Right lobe of liver (tissue), 6 donors: ENCODE measurements at regions not wholly inside any gene's neighbourhood (a gene's known extent, or its start where the extent isn't known, plus 50 kb on each side); places are given as distances from the start of the nearest gene placed in this dataset.

Experiments
- ATAC-seq, 4 donors: fragments of 200-7000 bp; cut with Tn5 transposase; one replicate each; pipeline ENCODE4 v1.9.1; 2020; ENCODE audit warnings: mild to moderate bottlenecking in 4 of 4, moderate library complexity in 4 of 4
- DNase-seq, 3 donors: peaks; one replicate each; pipeline ENCODE4 v3.0.0-alpha.2; 2020
- H3K27ac ChIP-seq, 3 donors: fragments of 200-600 bp; one replicate each; pipeline ENCODE4 v1.8.0; 2022
- H3K27me3 ChIP-seq, 2 donors: fragments of 200-600 bp; one replicate each; pipeline ENCODE4 v1.8.0; 2022
- H3K36me3 ChIP-seq, 4 donors: fragments of 200-600 bp; sonication (generic) in 1 of 4; one replicate each; pipeline versions ENCODE4 v1.5.1 to v1.8.0; 2017 to 2022; ENCODE audit warnings: control low read depth in 1 of 4
- H3K4me1 ChIP-seq, 4 donors: fragments of 200-600 bp; sonication (generic) in 1 of 4; one replicate each; pipeline versions ENCODE4 v1.5.1 to v1.8.0; 2017 to 2022; ENCODE audit warnings: control low read depth in 1 of 4
- H3K4me3 ChIP-seq, 3 donors: fragments of 200-600 bp; one replicate each; pipeline ENCODE4 v1.8.0; 2022
- H3K9me3 ChIP-seq, 4 donors: fragments of 200-600 bp; sonication (generic) in 1 of 4; one replicate each; pipeline versions ENCODE4 v1.5.1 to v1.8.0; 2017 to 2022; ENCODE audit warnings: control low read depth in 1 of 4
- POLR2A ChIP-seq: fragments of 450-650 bp; IDR thresholded peaks from one replicate; pipeline ENCODE4 v1.6.1; 2017; ENCODE audit warnings: antibody characterized with exemption, mild to moderate bottlenecking
- WGBS: methylation state at CpG from one replicate; pipeline ENCODE4 v1.1.6; 2018; ENCODE audit warnings: low coverage, low lambda C conversion rate; ENCODE audit not compliant: insufficient coverage; ENCODE audit errors: missing lambda C conversion rate; 5-methylcytosine and 5-hydroxymethylcytosine counted together
- intact Hi-C, 2 donors: fragments of 100-400 bp; cut with DNase I; formaldehyde crosslinking; loops; one replicate each; pipeline versions ENCODE4 v1.11.2 to v1.14.1; 2022
- TF ChIP-seq, protein P1 (sequence below), 4 donors: fragments of 200-600 bp in 3 of 4; fragments of 450-650 bp in 1 of 4; IDR thresholded peaks; one replicate each; pipeline versions ENCODE4 v1.5.1 to v1.8.0; 2016 to 2022; ENCODE audit warnings: antibody characterized with exemption in 4 of 4, mild to moderate bottlenecking in 2 of 4
- donor health status: DM: no; HTN: yes; CAD: no.
- donor health status: DM: no; HTN: no; CAD: no.
- donor health status: DM: no; HTN: no; CAD: no.
- donor health status: DM: no; HTN: yes; CAD: no.
- donor health status: DM: no; HTN: yes; CAD: no.

DNA sequence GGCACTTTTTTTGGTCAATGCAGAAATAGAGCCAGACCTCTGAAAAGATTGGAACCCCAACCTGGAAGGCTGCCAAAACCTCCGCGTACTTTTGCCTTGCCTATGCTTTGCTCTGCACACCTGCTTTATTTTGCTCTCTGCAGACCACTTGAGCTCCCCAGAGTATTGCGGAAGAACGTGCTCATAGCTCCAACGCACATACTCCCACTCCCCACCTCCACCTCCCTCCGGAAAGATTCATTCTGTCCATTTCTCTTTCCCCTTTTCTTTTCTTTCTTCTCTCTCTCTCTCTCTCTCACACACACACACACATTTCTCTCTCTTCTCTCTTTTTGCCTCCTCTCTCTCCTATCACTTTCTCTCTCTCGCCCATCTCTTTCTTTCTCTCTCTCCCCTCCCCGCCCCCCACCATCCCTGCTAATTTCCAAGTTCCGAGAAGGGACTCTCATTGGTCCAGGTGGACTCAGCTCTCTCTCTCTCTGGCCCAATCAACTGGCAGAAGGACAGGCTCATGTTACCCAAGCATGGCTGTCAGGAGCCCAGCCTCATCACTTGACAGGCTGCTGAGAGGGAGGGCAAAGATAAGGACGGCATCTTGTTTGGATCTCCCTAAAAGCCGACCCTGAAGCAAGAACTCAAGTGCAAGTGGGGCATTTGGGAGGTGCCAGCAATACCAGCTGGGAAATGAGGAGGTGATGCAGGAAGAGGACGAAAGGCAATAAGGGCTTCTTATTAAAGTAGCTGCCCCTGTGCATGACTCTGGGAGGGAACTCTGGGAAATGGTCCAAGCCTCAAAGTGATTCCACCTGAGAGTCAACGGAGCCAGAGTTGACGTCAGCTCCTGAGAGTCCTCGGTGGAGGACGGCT, 246.1 kb downstream of the LY86 start:
- H3K27ac ChIP-seq: no peak overlapping the region
- no peak overlapping the region for H3K4me3 ChIP-seq
- TF ChIP-seq POLR2A: no peak
- TF ChIP-seq, protein P1, sequence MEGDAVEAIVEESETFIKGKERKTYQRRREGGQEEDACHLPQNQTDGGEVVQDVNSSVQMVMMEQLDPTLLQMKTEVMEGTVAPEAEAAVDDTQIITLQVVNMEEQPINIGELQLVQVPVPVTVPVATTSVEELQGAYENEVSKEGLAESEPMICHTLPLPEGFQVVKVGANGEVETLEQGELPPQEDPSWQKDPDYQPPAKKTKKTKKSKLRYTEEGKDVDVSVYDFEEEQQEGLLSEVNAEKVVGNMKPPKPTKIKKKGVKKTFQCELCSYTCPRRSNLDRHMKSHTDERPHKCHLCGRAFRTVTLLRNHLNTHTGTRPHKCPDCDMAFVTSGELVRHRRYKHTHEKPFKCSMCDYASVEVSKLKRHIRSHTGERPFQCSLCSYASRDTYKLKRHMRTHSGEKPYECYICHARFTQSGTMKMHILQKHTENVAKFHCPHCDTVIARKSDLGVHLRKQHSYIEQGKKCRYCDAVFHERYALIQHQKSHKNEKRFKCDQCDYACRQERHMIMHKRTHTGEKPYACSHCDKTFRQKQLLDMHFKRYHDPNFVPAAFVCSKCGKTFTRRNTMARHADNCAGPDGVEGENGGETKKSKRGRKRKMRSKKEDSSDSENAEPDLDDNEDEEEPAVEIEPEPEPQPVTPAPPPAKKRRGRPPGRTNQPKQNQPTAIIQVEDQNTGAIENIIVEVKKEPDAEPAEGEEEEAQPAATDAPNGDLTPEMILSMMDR (IDR thresholded peaks at IDR 0.05): no peak
- H3K36me3 ChIP-seq: no peaks in the 10 kb centered on the region
- ATAC-seq: no peak
- WGBS: 58% methylated on average over 13 of the region's 16 CpGs
- DNase-seq: no peak
- H3K9me3 ChIP-seq: no peaks in the 10 kb centered on the region
- H3K27me3 ChIP-seq: no peaks in the 10 kb centered on the region
- H3K4me1 ChIP-seq: no peaks in the 10 kb centered on the region
- intact Hi-C loops: no loop called here

DNA sequence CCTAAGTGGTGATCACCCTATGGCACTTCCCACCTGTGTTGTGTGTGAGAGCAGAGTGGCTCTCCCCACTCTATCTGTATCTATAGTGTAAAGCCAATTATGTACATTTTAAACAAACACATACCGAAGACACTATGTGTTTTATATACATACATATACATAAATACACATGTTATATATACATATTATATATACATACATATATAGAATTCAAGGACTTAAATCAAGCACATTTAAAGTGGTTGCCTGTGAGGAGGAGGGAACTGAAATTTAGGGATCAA, 246.6 kb downstream of the LY86 start:
- no peaks in the 10 kb centered on the region for H3K4me1 ChIP-seq
- H3K36me3 ChIP-seq: no peaks in the 10 kb centered on the region
- no peak for ATAC-seq
- intact Hi-C loops: no loop called here
- no peak overlapping the region for H3K4me3 ChIP-seq
- H3K27me3 ChIP-seq: no peaks in the 10 kb centered on the region
- WGBS: 100% methylated on average over 1 of the region's 1 CpG
- no peak for DNase-seq
- no peak overlapping the region for H3K27ac ChIP-seq
- no peaks in the 10 kb centered on the region for H3K9me3 ChIP-seq
- no peak for TF ChIP-seq POLR2A
- TF ChIP-seq, protein P1 (IDR thresholded peaks at IDR 0.05): no peak

DNA sequence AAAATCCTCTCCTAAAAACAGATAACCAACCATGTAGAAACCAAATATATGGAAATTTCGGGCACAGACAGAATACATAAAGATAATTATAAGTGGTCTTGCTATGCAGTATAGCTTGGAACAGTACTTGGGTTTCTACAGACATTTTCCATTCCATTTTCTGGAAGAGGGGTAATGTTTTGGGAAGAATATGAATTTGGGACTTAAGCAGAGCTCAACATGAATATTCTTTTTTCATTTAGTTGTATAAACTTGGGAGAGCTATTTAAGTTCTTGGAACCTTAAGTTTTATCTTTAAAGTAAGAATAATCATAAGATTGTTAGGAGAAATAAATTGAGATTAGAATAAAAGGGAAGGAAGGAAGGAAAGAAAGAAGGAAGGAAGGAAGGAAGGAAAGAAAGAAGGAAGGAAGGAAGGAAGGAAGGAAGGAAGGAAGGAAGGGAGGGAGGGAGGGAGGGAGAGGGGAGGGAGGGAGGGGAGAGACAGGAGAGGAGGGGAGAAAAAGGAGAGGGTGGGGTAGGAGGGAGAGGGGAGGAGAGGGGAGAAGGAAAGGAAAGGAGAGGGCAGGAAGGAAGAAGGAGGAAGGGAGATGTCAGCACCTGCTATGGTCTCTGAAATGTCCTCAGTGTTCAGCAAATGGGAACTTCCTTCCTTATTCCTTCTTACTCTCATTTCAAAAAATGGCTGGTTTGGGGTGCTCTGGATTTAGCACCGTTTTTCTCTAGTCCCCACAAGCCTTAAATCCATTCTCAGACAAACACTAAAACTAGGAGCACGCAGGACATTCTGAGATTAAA, 248.3 kb downstream of the LY86 start:
- 63% methylated on average over 3 of the region's 3 CpGs for WGBS
- ATAC-seq (no peak), DNase-seq (no peak)
- Histone ChIP-seq H3K36me3 (no peaks in the 10 kb centered on the region), H3K9me3 (no peaks in the 10 kb centered on the region), H3K27ac (no peak overlapping the region), H3K27me3 (no peaks in the 10 kb centered on the region), H3K4me1 (no peaks in the 10 kb centered on the region), H3K4me3 (no peak overlapping the region)
- TF ChIP-seq, protein P1 (IDR thresholded peaks at IDR 0.05): no peak
- no peak for TF ChIP-seq POLR2A
- intact Hi-C loops: no loop called here

DNA sequence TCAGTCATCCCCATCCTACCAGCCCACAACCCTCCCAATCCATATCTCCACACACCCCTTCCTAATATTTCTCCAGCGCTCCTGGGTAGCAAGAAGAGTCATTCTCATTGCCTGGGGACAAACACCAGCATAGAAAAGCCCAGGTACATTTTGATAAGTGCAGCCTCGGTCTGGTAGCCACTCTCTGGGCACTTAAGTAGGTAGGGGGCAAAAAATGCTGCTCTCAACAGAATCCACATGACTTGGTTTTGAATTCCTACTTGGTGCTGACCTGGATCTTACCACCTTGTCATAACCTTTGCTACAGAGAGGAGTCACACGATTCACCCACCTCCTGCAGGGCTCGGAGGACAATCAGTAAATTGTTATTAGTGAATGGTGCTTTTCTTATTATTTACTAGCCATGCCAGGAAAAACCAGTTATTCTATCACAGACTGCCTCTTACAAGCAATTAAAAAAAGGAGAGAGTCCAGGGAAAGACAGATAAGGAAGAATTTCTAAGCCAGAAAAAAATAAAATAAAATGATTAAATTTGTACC, 249.1 kb downstream of the LY86 start:
- 67% methylated on average over 4 of the region's 4 CpGs for WGBS
- Histone ChIP-seq H3K36me3 (no peaks in the 10 kb centered on the region), H3K27me3 (no peaks in the 10 kb centered on the region), H3K27ac (no peak overlapping the region), H3K4me3 (no peak overlapping the region), H3K4me1 (no peaks in the 10 kb centered on the region), H3K9me3 (no peaks in the 10 kb centered on the region)
- intact Hi-C loops: no loop called here
- DNase-seq (no peak), ATAC-seq (no peak)
- TF ChIP-seq POLR2A: no peak
- TF ChIP-seq, protein P1 (IDR thresholded peaks at IDR 0.05): no peak
